ENCODE measurements at regions not wholly inside any gene's neighbourhood (a gene's known extent, or its start where the extent isn't known, plus 50 kb on each side); places are given as distances from the start of the nearest gene placed in this dataset.

GRCh38 chr3:10706740-10707399 is 109.2 kb upstream of the SLC6A11 start:
- TF ChIP-seq CTCF (IDR thresholded peaks at IDR 0.05) (no peak), POLR2A (IDR thresholded peaks at IDR 0.05) (no peak)

Measured in Peyer's patch (tissue), 4 donors.